A549 (cell line): ENCODE measurements at regions not wholly inside any gene's neighbourhood (a gene's known extent, or its start where the extent isn't known, plus 50 kb on each side); places are given as distances from the start of the nearest gene placed in this dataset.

Source experiments
- CEBPB ChIP-seq, 2 experiments: fragments of >200 bp in 1 of 2; sonication (Bioruptor Twin) in 1 of 2; formaldehyde crosslinking in 1 of 2; IDR thresholded peaks; 2 replicates each; pipeline ENCODE4 v1.6.1; 2012 to 2016
- ELK1 ChIP-seq: fragments of 150-350 bp; IDR thresholded peaks from 2 replicates; pipeline ENCODE4 v1.6.1; 2014; ENCODE audit warnings: low read depth, mild to moderate bottlenecking, low read length
- EP300 ChIP-seq, 2 experiments: fragments of >200 bp; sonication (Bioruptor Twin); formaldehyde crosslinking; IDR thresholded peaks; 2 replicates in 1 of 2; 3 replicates in 1 of 2; pipeline ENCODE4 v1.6.1; 2016 to 2017
- KDM5A ChIP-seq: fragments of 200-600 bp; sonication (generic); IDR thresholded peaks from 2 replicates; pipeline ENCODE4 v1.6.1; 2016; ENCODE audit warnings: antibody characterized with exemption, mild to moderate bottlenecking
- PHF8 ChIP-seq: fragments of 200-600 bp; sonication (generic); IDR thresholded peaks from 2 replicates; pipeline ENCODE4 v1.6.1; 2016; ENCODE audit warnings: low read depth, mild to moderate bottlenecking, antibody characterized with exemption, moderate library complexity, borderline replicate concordance
- POLR2A ChIP-seq: IDR thresholded peaks from 2 replicates; pipeline ENCODE4 v1.6.1; 2012; ENCODE audit warnings: mild to moderate bottlenecking, low read length
- REST ChIP-seq: fragments of 200-600 bp; sonication (generic); IDR thresholded peaks from 2 replicates; pipeline ENCODE4 v1.6.1; 2016; ENCODE audit warnings: antibody characterized with exemption, mild to moderate bottlenecking, moderate library complexity
- ZSCAN20 ChIP-seq: fragments of 250-450 bp; sonication (Bioruptor Pico); IDR thresholded peaks from 2 replicates; pipeline ENCODE4 v1.8.0; 2022; ENCODE audit warnings: mild to moderate bottlenecking, moderate library complexity
- TF ChIP-seq, protein P1 (sequence below): fragments of >200 bp; sonication (Bioruptor Twin); formaldehyde crosslinking; IDR thresholded peaks from 3 replicates; pipeline ENCODE4 v1.5.1; 2016

DNA sequence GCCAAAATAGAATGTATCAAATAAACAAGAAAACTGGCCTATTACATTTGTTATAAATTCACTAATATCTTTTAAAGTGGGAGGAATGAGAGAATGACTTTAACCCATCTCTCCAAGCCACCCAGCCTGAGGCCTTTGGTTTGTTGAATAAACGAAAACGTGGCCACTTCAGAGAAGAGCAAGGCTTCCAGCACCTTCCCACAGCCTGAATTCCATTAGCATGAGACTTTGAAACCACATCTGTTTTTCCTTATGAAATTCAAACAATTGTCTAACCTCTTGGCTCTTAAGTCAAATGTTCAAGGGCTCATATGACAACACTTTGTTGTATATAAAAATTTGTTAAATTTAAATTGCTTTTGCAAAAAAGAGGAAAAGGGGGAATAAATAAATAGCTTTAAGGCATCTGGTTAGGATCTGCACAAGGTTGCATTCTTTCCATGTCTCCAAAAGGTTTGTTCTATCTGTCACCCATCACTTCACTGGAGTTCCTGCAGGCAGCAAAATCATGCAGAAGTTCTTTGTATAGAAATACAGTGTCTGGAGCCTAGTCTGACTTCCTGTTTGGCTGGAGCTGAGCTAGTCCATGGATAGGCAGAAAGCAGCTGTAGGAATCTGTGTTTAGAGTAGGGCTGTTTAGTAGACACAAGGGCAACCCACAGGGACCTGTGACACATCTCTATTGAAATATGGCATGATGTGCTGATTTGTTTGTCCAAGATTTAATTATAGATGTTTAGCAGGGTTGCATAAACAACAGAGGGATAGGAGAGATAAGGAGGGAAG lies 502.3 kb downstream of the KCTD12 start:
- TF ChIP-seq, protein P1, sequence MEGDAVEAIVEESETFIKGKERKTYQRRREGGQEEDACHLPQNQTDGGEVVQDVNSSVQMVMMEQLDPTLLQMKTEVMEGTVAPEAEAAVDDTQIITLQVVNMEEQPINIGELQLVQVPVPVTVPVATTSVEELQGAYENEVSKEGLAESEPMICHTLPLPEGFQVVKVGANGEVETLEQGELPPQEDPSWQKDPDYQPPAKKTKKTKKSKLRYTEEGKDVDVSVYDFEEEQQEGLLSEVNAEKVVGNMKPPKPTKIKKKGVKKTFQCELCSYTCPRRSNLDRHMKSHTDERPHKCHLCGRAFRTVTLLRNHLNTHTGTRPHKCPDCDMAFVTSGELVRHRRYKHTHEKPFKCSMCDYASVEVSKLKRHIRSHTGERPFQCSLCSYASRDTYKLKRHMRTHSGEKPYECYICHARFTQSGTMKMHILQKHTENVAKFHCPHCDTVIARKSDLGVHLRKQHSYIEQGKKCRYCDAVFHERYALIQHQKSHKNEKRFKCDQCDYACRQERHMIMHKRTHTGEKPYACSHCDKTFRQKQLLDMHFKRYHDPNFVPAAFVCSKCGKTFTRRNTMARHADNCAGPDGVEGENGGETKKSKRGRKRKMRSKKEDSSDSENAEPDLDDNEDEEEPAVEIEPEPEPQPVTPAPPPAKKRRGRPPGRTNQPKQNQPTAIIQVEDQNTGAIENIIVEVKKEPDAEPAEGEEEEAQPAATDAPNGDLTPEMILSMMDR: no peak
- TF ChIP-seq REST (no peak), ELK1 (no peak), POLR2A (no peak), PHF8 (no peak), CEBPB (IDR thresholded peaks at IDR 0.05) (no peak), EP300 (IDR thresholded peaks at IDR 0.05) (no peak), KDM5A (no peak), ZSCAN20 (CRISPR knock-in tag) (no peak)
